ENCODE measurements at regions not wholly inside any gene's neighbourhood (a gene's known extent, or its start where the extent isn't known, plus 50 kb on each side); places are given as distances from the start of the nearest gene placed in this dataset.
"Not testable (repeated sequence)": the region's sequence is repeated elsewhere in the genome, so short reads cannot be mapped to it uniquely, and the experiment has no call there.

DNA sequence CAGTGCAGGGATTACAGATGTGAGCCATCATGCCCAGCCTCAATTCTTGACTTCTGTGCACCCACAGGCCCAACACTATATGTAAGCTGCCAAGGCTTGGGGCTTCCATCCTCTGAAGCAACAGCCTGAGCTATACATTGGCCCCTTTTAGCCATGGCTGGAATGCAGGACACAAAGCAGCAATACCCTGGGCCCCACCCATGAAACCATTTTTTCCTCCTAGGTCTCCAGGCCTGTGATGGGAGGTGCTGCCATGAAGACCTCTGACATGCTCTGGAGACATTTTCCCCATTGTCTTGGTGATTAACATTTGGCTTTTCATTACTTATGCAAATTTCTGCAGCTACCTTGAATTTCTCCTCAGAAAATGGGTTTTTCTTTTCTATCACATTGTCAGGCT lies 109.1 kb upstream of the CHRDL1 start:
- not testable (repeated sequence) for H3K4me3 Mint-ChIP-seq

DNA sequence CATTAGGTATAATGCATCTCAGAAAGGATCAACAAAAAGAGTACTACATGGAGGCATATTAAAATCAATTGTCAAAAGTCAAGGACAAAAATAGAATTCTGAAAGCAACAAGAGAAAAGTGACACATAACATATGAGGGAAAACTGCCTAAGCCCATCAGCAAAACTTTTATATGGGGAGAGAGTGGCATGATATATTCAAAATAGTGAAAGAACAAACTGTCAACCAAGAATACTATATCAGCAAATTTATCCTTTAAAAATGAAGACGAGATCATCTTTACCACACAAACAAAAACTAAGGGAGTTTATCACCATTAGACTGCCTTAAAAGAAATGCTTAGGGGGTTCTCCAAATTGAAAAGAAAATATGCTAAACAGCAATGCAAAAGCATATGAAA lies 86.4 kb upstream of the CHRDL1 start:
- H3K27ac Mint-ChIP-seq = no peak overlapping the region
- H3K4me1 Mint-ChIP-seq (ENCODE audit: low read depth) = no peaks in the 10 kb centered on the region
- no peaks in the 10 kb centered on the region for H3K36me3 Mint-ChIP-seq
- DNase-seq = no peak
- CTCF ChIA-PET = no interaction called here
- POLR2A ChIA-PET = no interaction called here
- peaks cover 22% of the 10 kb centered on the region for H3K9me3 Mint-ChIP-seq
- intact Hi-C loops (cut with micrococcal nuclease) = no loop called here
- no peak overlapping the region for H3K4me3 Mint-ChIP-seq
- no peaks in the 10 kb centered on the region for H3K27me3 Mint-ChIP-seq

More for the DNA sequence above, 109.1 kb upstream of the CHRDL1 start:
- POLR2A ChIA-PET; H3K36me3 Mint-ChIP-seq; CTCF ChIA-PET; H3K4me1 Mint-ChIP-seq (ENCODE audit: low read depth); H3K27me3 Mint-ChIP-seq; DNase-seq; H3K9me3 Mint-ChIP-seq; H3K27ac Mint-ChIP-seq; intact Hi-C loops (cut with micrococcal nuclease): not testable (repeated sequence)

DNA sequence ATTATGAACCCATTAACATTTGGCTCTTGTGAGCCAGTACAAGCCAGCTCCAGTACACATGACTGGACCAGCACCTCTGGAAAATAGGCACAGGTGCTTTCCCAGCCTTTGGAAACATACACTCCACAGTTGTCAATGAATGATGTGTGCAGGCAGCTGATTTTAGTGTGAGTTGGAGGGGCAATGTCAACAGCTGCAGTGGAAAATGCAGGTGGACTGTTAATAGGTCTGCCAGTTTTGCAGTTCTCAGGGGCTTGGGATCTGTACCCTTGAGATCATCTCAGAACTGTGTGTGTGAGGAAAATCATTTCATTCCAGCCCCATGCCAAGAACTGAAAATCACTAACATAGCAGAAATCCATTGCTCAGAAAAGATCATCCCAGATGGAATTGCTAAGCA lies 81.7 kb upstream of the CHRDL1 start:
- intact Hi-C loops (cut with micrococcal nuclease) = no loop called here
- no peaks in the 10 kb centered on the region for H3K36me3 Mint-ChIP-seq
- H3K4me3 Mint-ChIP-seq = no peak overlapping the region
- no peaks in the 10 kb centered on the region for H3K4me1 Mint-ChIP-seq (ENCODE audit: low read depth)
- ChIA-PET POLR2A (no interaction called here), CTCF (no interaction called here)
- no peaks in the 10 kb centered on the region for H3K27me3 Mint-ChIP-seq
- H3K9me3 Mint-ChIP-seq = peaks cover 13% of the 10 kb centered on the region
- H3K27ac Mint-ChIP-seq = no peak overlapping the region
- no peak for DNase-seq

DNA sequence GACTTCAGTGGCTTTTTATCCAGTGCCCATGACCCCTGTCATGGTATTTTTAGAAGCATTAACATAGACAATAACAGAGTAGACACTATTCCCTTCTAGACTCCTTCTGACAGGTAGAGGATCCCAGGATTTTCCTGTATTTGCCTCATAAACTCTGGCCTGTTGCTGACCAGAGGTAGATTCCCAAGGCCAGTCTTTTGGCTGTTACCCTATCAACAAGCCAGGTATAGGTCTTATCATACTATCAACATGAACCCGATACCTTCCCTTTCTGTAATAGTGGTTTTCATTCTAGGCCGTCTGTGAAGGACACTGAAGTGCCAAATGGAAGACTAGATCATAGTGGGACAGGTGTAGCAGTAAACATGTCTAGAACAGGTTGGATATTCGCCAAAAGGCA lies 76.2 kb upstream of the CHRDL1 start:
- Mint-ChIP-seq H3K9me3 (no peaks in the 10 kb centered on the region), H3K36me3 (no peaks in the 10 kb centered on the region), H3K27ac (no peak overlapping the region), H3K4me3 (no peak overlapping the region), H3K4me1 (ENCODE audit: low read depth) (no peaks in the 10 kb centered on the region), H3K27me3 (no peaks in the 10 kb centered on the region)
- POLR2A ChIA-PET = no interaction called here
- CTCF ChIA-PET = no interaction called here
- intact Hi-C loops (cut with micrococcal nuclease) = no loop called here
- DNase-seq = no peak

DNA sequence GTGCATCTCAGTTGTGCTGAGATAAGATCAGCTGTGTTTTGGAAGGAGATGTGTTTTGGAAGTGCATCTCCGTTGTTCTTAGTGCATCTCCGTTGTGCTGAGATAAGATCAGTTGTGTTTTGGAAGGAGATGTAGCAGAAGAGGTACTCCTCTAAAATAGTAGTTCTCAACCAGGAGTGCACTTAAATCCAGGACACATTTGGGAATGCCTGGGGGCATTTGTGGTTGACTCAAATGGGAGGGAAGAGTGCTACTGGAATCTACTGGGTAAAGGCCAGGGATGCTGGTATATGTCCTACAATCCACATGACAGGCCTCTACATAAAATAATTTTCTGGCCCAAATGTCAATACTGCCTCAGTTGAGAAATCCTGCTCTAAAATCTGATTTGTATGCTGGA lies 70.8 kb upstream of the CHRDL1 start:
- Mint-ChIP-seq H3K27me3 (peaks cover 1% of the 10 kb centered on the region), H3K9me3 (no peaks in the 10 kb centered on the region), H3K36me3 (no peaks in the 10 kb centered on the region), H3K27ac (no peak overlapping the region), H3K4me3 (no peak overlapping the region), H3K4me1 (ENCODE audit: low read depth) (no peaks in the 10 kb centered on the region)
- ChIA-PET POLR2A (no interaction called here), CTCF (no interaction called here)
- DNase-seq = no peak
- intact Hi-C loops (cut with micrococcal nuclease) = no loop called here

GRCh38 chrX:110863883-110864282 lies 68.3 kb upstream of the CHRDL1 start:
- no peaks in the 10 kb centered on the region for H3K4me1 Mint-ChIP-seq (ENCODE audit: low read depth)
- no peaks in the 10 kb centered on the region for H3K36me3 Mint-ChIP-seq
- H3K4me3 Mint-ChIP-seq = no peak overlapping the region
- H3K9me3 Mint-ChIP-seq = no peaks in the 10 kb centered on the region
- no peak for DNase-seq
- POLR2A ChIA-PET = no interaction called here
- intact Hi-C loops (cut with micrococcal nuclease) = no loop called here
- CTCF ChIA-PET = interaction anchor here (0.8 kb wide), 1 partner anchor 17 kb away, joined by 3 read pairs; no protein-coding TSS in a partner anchor
- no peak overlapping the region for H3K27ac Mint-ChIP-seq
- H3K27me3 Mint-ChIP-seq = peaks cover 4% of the 10 kb centered on the region

DNA sequence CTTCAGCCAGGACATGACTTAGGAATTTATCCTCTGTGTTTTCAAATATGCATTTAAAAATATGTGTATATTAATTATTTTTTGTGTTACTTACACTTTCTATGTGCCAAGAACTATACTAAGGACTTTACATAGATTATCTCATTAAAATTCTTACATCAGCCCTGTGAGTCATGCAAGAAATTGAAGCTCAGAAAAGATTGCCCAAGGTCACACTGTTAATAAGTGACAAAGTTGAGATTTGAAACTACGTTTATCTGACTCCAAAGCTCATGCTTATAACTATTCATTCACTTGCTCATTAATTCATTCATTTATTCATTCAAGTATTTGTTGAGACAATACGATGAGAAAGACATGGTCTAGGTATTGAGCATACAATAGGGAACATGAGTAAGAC lies 62.9 kb upstream of the CHRDL1 start:
- Mint-ChIP-seq H3K4me3 (no peak overlapping the region), H3K36me3 (no peaks in the 10 kb centered on the region), H3K27ac (no peak overlapping the region), H3K4me1 (ENCODE audit: low read depth) (no peaks in the 10 kb centered on the region), H3K9me3 (no peaks in the 10 kb centered on the region), H3K27me3 (peaks cover 4% of the 10 kb centered on the region)
- intact Hi-C loops (cut with micrococcal nuclease) = no loop called here
- ChIA-PET CTCF (no interaction called here), POLR2A (no interaction called here)
- DNase-seq = no peak

DNA sequence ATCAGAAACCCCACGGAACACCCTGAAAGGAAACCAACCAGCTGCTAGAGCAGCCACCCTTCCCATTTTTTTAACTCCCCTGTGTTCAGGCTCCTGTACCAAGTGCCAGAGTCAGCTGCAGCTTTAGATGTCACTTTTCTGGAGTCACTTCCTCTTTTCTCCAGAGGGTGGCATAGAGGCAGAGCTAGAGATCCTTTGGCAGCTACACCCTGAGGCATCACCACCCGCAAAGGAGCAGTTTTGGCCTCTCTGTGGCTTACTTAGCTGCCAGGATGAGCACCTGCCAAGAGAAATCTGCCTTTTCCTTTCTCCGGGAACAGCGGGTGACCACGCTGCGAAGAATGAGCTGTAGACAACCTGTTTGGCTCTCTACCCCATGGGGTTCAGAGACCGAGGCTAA lies 58.0 kb upstream of the CHRDL1 start:
- intact Hi-C loops (cut with micrococcal nuclease) = loop anchor here (2.0 to 5.0 kb wide), 2 partner anchors 245 to 594 kb away; no protein-coding TSS in a partner anchor

DNA sequence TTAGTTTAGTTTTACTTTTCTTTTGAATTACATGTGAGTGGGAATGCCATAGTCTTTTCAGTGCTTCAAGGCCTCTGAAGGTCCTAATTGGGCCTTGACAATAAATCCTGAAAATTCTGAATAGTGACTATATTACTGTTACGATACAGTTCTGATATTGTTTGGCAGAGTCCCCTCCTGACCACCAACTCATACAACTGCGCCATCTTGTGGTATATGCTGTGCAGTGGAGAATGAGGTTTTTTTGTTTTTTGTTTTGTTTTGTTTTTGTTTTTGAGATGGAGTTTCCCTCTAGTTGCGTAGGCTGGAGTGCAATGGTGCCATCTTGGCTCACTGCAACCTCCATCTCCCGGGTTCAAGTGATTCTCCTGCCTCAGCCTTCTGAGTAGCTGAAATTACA lies 56.6 kb upstream of the CHRDL1 start:
- H3K9me3 Mint-ChIP-seq = no peaks in the 10 kb centered on the region
- intact Hi-C loops (cut with micrococcal nuclease) = loop anchor here (2.0 to 5.0 kb wide), 2 partner anchors 247 to 595 kb away; no protein-coding TSS in a partner anchor
- POLR2A ChIA-PET = no interaction called here
- no peaks in the 10 kb centered on the region for H3K36me3 Mint-ChIP-seq
- peaks cover 2% of the 10 kb centered on the region for H3K27me3 Mint-ChIP-seq
- no peak overlapping the region for H3K27ac Mint-ChIP-seq
- no peaks in the 10 kb centered on the region for H3K4me1 Mint-ChIP-seq (ENCODE audit: low read depth)
- no peak overlapping the region for H3K4me3 Mint-ChIP-seq
- no peak for DNase-seq
- CTCF ChIA-PET = interaction anchor here (0.7 kb wide), 1 partner anchor 693 kb away, joined by 4 read pairs; no protein-coding TSS in a partner anchor

More for the DNA sequence above, 58.0 kb upstream of the CHRDL1 start:
- POLR2A ChIA-PET = no interaction called here
- Mint-ChIP-seq H3K27ac (no peak overlapping the region), H3K4me3 (no peak overlapping the region), H3K27me3 (peaks cover 2% of the 10 kb centered on the region), H3K9me3 (no peaks in the 10 kb centered on the region), H3K4me1 (ENCODE audit: low read depth) (no peaks in the 10 kb centered on the region), H3K36me3 (no peaks in the 10 kb centered on the region)
- no peak for DNase-seq
- CTCF ChIA-PET = interaction anchor here (0.7 to 2.1 kb wide), 4 partner anchors 247 to 592 kb away, joined by 3 to 11 read pairs (median 4); no protein-coding TSS in a partner anchor

- no peaks in the 10 kb centered on the region for H3K4me1 Mint-ChIP-seq (ENCODE audit: low read depth)
- no peaks in the 10 kb centered on the region for H3K9me3 Mint-ChIP-seq
- no peak overlapping the region for H3K27ac Mint-ChIP-seq
- no peaks in the 10 kb centered on the region for H3K36me3 Mint-ChIP-seq
- CTCF ChIA-PET = interaction anchor here (0.7 kb wide), 1 partner anchor 693 kb away, joined by 4 read pairs; no protein-coding TSS in a partner anchor
- POLR2A ChIA-PET = no interaction called here
- intact Hi-C loops (cut with micrococcal nuclease) = loop anchor here (2.0 to 5.0 kb wide), 2 partner anchors 247 to 596 kb away; no protein-coding TSS in a partner anchor
- no peak overlapping the region for H3K4me3 Mint-ChIP-seq
- H3K27me3 Mint-ChIP-seq = peaks cover 2% of the 10 kb centered on the region
- no peak for DNase-seq
These were observed 56.2 kb upstream of the CHRDL1 start for GRCh38 chrX:110851780-110852179.

DNA sequence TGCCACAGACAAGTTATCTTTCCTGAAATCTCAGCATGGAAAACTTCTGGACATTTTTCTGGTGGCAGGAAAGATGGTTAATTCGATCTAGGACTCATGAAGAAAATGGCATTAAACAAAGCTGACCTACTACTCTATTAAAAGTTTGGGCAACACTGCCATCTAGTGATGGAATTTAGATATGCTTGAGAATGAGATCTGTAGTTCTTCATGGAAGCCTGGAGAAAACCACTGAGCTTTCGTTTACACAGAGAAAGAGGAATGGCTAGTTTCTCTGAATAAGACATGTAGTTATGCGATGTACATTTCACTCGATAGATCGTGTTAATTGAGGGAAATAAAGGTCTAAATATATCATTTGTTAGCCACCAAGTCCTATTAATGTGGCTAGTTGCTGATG lies 51.7 kb upstream of the CHRDL1 start:
- intact Hi-C loops (cut with micrococcal nuclease) = loop anchor here (1.0 kb wide), 1 partner anchor 397 kb away; no protein-coding TSS in a partner anchor
- no peak for DNase-seq

DNA sequence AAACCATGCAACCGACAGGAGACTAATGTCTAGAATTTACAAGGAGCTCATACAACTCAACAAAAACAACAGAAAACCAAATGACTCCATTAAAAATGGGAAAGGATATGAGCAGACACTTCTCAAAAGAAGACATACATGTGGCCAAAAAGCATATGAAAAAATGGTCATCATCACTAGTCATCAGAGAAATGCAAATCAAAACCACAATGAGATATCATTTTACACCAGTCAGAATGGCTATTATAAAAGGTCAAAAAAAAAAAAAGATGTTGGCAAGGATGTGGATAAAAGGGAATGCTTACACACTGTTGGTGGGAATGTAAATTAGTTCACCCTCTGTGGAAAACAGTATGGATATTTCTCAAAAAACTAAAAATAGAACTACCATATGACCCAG lies 50.5 kb upstream of the CHRDL1 start:
- H3K4me1 Mint-ChIP-seq (ENCODE audit: low read depth) = no peaks in the 10 kb centered on the region
- intact Hi-C loops (cut with micrococcal nuclease) = no loop called here
- H3K27me3 Mint-ChIP-seq = no peaks in the 10 kb centered on the region

More for the DNA sequence above, 51.7 kb upstream of the CHRDL1 start:
- no peaks in the 10 kb centered on the region for H3K27me3 Mint-ChIP-seq
- CTCF ChIA-PET = interaction anchor here (1.1 to 2.2 kb wide), 6 partner anchors 9 to 428 kb away, joined by 3 to 32 read pairs (median 4); no protein-coding TSS in a partner anchor
- H3K27ac Mint-ChIP-seq = no peak overlapping the region
- no peaks in the 10 kb centered on the region for H3K36me3 Mint-ChIP-seq
- no peak overlapping the region for H3K4me3 Mint-ChIP-seq
- POLR2A ChIA-PET = no interaction called here
- no peaks in the 10 kb centered on the region for H3K9me3 Mint-ChIP-seq
- H3K4me1 Mint-ChIP-seq (ENCODE audit: low read depth) = no peaks in the 10 kb centered on the region

More for the DNA sequence above, 50.5 kb upstream of the CHRDL1 start:
- Mint-ChIP-seq H3K36me3 (no peaks in the 10 kb centered on the region), H3K27ac (no peak overlapping the region), H3K4me3 (no peak overlapping the region), H3K9me3 (no peaks in the 10 kb centered on the region)
- CTCF ChIA-PET = interaction anchor here (1.9 to 2.2 kb wide), 2 partner anchors 10 to 396 kb away, joined by 5 to 32 read pairs; no protein-coding TSS in a partner anchor
- DNase-seq = no peak
- POLR2A ChIA-PET = no interaction called here
